ENCODE measurements at regions not wholly inside any gene's neighbourhood (a gene's known extent, or its start where the extent isn't known, plus 50 kb on each side); places are given as distances from the start of the nearest gene placed in this dataset.

DNA sequence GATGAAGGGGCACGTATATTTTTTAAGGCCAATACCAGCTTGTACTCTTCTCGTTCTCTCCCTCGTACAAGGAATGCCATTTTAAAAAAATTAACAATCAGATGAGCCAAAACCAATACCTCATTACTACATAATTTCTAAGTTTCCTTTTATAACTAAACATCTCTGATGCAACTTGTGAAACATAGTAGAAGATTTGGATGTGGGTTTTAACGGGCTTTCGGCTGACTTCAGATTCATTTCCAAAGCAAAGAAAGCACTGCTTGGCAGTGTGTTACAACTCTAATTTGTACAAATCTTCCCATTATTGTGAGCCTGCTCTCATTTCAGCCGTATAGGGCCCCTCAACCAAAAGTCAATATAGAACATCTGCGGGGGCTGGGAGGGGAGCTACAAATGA is 99.1 kb upstream of the TMCC3 start:
- no peak for DNase-seq (ENCODE audit: low spot score)

DNA sequence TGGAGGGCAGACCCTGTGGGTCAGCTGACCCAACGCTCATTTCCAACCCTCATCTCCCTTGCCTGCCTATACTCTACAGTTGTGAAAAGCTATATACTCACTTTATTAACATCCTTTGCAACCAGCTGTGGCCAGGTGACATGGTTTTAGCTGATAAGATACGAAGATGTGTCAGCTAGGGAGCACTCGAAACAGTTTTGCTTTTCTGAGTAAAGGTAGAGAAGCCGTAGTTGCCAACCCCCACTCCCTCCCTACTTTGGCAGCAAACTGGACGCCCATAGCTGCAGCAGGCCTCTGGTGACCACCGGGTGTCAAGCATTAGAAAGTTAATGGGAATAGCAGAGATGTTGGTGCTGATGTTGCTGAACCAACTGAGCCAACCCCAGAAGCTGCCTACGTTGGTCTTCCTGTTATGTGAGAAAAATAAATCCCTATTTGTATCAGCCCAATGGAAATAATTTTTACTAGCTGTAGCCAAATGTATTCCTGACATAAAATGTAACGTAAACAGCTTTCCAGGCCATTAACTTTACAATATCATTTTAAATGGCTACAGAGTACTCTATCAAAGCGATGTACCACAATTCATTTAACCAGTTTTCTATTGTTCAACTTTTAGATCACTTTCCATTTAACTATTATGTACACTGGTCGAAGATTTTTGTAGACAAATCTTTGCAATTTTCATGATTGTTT is 98.5 kb upstream of the TMCC3 start:
- no peak for DNase-seq (ENCODE audit: low spot score)

DNA sequence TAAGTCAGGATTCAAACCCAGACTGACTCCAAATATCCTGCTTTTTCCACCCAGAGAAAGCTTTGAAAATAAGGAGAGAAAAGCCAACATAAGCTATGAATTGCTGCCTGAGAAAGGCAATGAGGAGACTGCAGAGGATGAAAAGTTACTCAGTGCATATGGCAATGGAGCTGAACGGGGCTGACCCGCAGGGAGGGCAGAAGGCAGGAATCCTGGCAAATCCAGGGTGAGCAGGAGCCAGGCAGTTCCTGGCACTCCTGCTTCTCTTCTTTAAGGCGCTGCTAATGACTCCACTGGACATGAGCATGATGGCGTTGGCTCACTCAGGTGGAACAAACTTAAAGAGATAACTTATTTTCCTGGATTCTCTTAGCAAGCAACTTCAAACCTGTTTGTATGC is 95.2 kb upstream of the TMCC3 start:
- DNase-seq (ENCODE audit: low spot score), result no peak

DNA sequence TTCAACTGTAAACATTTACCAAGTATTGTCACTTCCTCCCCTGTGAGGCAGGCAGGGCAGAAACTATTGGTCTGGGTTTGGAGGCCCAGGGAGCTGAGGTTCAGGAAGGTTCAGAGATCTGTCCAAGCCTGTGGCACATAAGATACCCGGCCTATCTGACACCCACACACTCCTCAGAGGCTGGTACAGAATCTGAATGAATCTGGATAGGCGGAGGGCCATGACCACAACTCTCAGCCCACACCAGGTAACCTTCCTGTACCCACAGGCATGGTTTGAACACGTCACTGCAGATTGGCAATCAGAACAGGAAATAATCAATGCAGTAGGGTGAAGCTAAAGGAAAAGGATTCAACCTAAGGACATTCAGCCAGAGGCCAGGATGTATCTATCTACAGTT is 92.8 kb upstream of the TMCC3 start:
- no peak for DNase-seq (ENCODE audit: low spot score)

DNA sequence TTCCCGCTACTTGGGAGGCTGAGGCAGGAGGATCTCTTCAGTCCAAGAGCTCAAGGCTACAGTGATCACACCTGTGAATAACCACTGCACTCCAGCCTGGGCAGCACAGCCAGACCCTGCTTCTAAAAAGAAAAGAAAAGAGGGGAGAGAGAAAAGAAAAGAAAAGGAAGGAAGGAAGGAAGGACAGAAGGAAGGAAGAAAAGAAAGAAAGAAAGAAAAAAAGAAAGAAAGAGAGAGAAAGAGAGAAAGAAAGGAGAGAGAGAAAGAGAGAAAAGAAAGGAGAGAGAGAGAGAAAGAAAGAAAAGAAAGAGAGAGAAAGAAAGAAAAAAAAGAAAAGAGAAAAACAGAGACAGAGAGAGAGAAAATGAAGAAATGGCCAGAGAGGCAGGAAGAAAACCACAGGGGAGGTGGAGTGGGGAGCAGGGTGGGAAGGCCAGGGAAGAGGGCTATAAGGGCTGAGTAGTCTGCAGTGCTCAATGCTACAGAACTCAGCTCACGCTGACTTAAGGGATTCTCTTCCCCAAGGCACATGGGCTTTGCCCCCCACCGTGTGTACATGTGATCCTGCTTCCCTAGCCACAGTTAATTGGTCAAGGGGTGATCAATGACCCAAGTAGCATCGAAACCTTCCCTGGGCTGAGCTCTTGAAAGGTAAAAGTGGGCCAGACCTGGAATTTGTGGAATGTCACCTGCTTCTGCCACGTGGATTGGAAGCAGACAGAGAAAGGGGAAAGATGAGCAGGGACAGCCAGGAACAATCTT is 90.4 kb upstream of the TMCC3 start:
- DNase-seq (ENCODE audit: low spot score), result peak; percentile 6

DNA sequence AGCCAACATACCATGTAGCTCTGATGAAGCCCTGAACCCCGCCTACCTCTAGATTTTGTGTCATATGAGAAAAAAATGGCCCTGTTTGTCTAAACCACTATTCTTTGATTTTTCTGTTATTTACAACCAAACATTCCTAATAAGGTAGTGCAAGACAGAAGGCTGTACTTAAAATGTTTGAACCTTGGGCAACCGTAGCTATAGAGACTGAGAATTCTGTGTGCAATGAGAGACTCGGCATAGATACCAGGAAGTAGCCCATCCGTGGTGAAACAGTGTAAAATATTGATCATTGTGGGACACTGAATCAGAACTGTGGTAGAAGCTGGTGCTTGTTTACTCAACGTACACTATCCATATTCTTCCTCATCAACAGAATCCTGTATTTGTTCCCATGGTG is 86.5 kb upstream of the TMCC3 start:
- no peak for DNase-seq (ENCODE audit: low spot score)

DNA sequence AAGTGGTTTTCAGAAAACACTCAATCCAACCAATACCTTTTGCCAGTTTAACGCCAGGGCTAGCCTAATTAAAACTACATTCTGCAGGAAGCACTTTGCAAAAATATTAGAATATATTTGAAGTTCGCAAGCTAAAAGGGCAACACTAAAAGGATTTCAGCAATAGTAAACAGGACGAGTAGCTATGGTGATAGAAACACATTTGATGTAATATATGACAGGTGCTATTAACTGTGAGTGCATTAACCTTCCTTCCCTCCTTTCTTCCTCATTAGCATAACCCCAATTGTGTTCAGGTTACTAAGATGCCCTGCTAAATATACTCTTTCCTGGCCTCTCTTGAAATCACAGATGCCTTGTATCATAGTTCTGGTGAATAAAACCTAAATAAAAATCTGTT is 85.6 kb upstream of the TMCC3 start:
- no peak for DNase-seq (ENCODE audit: low spot score)

DNA sequence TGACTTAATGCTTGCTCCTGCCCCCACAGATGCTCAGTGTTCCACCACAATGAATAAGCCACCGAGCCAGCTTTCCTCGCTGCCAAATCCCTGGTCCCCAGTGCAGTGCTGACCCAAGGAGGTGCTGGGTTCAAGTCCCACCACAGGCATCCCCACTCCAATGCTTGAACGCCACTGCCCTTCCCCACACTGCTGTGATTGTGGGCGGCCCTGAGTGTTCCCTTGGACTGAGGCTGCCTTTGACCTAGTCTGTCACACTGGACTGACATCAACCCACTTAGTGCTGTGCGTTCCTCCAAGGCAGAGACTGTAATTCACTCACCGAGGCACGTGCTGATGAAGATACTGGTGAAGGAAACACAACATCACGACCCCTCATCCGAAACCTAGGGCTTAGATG is 83.4 kb upstream of the TMCC3 start:
- no peak for DNase-seq (ENCODE audit: low spot score)

DNA sequence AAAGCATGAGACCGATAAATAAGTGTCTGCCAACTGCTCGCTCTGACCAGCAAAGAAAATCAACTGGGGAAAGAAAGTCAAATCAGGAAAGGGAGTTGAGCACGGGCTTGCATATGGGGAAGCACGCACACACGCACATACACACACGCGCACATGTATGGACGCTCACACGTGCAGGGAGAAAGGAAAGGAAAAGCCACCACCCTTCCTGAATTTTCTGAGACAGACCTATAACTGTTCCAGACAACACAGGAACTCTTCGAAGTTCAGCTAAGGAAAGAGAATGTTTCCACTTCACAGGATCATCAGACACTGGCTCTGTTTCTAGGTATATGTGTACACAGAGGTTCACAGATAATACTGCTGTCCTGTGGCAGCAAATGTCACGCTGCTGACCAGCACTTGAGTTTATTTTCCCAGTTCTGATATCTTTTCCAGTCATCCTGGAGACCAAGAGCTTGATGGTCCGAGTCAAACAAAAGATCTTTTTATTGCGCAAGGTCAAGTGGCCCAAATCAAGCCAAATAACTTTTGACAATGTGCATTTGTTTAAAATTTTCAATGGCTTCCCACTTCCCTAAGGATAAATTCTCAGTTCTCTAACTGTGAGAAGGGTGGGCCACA is 82.1 kb upstream of the TMCC3 start:
- DNase-seq (ENCODE audit: low spot score), result no peak

DNA sequence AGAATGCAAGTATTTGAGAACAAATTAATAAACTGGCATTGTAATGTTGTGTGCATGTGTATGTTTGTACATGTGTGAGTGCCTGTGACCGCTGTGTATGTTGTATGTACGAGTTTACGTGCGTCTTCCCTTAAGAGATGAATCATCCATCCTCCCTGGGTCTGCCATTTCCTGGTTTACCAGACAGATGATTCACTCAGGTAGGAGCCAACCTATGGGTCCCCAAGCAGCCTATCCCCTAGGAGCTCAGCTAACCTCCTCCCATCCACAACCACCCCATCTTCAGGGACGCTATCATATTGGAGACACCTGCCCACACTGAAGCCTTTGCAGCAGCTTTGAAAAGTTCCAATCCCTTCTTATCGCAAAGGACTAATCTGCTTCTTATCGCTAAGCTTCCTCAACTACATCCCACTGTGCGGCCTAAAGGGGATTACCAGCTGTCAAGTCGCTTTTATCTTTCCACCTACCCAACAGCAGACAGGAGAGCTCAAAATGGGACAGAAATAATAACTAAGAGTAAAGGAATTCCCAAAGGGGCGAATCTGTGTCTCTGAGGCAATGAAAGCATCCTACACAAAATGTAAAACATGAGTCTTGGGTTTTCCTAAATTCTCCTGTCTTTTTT is 81.5 kb upstream of the TMCC3 start:
- peak; percentile 44 for DNase-seq (ENCODE audit: low spot score)

DNA sequence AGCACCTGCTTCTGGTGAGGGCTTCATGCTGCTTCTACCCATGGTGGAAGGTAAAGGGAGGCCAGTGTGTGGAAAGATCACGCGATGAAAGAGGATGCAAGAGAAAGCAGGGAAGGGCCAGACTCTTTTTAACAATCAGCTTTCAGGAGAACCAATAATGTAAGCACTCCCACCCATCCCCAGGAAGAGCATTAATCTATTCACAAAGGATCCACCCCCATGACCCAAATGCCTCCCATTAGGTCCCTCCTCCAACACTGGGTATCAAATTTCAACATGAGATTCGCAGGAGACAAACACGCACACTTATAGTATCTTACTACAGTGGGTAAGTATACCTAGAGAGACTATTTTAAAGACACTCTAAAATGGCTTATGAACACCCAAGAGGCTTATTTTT is 80.5 kb upstream of the TMCC3 start:
- no peak for DNase-seq (ENCODE audit: low spot score)

DNA sequence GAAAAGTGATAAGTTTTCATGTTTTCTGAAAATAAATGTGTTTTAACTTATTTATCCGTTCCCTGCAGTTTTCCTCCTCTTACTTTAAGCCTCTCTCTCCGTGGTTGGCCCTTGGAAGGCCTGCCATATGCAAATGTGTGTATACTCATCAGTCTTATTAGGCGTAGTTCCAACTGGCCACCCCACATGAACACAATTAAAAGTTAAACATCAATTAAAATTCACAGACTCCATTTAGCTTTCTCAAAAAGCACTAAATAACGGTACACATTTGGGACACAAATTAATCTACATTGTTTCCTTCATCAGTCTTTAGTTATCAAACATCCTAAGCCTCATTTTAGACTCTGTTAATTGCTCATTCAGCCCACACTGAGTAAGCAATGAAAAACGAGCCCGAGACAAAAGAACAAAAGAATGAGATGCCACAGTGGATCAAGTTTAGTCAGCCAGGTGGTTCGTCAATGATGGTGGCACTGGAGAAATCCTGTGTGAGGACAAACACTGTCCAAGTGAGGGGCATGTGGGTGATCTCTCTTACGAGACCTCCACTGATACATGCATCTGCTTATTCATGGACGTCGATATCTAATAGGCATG is 76.0 kb upstream of the TMCC3 start:
- DNase-seq (ENCODE audit: low spot score), result no peak

DNA sequence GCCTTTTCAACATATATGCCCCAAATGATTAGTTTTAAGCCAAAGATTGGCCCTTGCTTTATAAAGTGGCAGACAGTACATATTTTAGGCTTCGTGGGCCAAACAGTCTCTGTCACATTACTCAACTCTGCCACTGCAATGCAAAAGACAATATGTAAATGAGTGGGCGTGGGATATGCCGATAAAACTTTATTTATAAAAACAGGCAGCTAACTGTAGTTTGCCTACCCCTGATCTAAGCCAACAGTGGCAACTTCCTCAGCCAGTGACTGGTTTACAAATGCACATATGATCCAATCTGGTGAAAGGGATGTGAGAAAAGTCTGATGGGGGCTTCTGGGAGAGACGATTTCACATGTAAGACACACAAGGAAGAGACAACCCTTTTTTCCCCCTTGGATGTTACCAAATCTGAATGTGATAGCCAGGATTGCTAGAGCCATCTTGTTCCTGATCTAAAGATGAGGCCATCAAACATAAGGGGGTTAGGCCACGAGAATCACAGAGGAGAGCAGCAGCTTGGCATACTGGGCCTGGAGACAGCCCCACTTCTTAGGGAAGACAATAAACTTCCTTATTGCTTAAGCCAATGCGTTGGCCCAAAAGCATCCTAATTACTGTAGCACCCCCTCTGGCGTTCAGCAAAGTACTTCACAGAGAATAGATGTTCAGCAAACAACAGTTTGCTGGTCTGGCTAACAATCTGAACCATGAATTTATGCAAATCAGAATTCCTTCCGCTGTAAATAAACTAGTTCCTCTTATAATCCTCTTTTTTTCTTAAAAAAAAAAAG is 75.2 kb upstream of the TMCC3 start:
- DNase-seq (ENCODE audit: low spot score), result no peak

DNA sequence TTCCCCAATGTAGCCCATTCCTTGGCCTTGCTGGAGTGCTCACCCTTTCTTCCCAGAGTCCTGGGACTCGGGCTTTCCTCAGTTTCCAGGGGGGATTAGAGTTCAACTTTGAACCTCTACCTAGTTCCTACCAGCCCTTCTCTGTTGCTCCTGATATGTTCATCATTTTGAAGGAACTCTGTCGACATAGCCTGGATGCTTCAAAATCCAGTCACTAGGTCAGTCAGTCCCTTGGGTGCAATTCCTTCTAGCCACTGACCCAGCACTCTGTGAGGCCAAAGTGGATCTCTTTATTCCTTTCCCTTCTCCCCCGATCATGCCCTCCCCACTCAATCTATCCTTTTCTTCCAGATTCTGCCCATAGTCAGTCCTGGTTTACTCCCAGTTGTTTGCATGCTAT is 72.3 kb upstream of the TMCC3 start:
- peak; percentile 26 for DNase-seq (ENCODE audit: low spot score)

DNA sequence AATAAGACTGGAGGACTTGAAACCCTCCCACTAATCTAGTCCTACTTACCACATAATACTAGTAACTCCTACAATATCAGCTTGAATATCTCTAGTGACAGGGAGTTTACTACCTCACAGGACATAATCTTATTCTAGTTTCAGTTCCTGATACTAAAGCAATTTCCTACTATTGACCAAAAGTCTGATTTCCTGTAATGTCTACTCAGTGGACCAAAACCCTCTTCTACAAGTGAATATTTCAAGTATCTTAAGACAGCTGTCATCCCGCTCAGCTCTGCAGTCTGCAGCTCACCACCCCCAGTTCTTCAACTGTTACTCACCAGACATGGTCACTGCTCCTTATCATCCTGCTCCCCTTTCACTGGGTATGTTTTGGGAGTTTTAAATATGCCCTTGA is 70.8 kb upstream of the TMCC3 start:
- DNase-seq (ENCODE audit: low spot score), result peak; percentile 61

DNA sequence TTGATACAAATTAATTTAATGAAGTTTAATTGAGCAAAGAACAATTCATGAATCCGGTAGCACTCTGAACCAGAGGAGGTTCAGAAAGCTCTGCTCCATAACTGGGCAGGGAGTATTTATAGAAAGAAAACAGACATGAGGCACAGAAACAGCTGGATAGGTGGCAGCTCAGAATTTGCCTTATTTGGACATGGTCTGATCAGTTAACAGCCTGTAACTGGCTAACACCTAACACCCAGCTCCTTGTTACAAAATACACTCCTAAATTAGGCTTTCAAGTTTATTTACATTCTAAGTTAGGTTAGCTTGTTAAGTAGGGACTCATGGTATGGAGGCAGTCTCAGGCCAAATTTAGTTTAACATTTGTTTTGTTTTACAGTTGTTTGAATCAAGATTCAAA is 67.8 kb upstream of the TMCC3 start:
- DNase-seq (ENCODE audit: low spot score), result no peak

DNA sequence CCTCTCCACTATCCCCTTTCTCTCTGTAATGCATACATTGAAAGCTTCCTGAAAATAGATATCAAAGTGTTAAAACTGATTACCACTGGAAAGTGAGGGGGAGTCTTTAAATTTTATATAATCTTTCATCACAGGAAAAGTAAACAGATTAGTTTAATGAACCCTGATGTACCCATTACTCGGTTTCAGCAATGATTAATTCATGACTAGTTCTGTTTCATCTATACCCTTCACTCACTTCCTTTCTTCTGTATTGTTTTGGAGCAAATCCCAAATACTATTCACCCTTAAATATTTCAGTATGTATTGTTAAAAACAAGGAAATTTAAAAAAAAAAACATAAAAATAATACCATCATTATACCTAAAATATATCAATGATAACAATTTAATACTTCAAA is 67.3 kb upstream of the TMCC3 start:
- peak; percentile 35 for DNase-seq (ENCODE audit: low spot score)

DNA sequence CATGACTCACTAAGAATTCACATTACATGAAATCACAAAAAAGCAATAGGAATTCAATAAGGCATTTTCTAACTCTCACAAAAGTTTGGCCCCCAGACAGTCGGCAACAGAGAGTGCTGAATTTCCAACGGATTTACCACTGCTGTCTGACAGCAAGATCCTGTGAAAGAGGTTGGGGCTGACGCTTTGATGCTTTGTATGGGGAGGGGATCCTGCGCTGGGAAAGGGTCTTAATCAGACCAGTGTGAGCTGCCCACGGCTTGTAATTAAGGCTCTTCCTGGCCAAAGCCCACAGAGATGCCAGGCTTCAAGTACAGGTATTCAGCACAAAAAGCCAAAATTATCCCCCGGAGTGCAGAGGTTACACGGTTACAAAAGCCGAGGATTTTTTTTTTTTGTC is 66.8 kb upstream of the TMCC3 start:
- DNase-seq (ENCODE audit: low spot score), result no peak

DNA sequence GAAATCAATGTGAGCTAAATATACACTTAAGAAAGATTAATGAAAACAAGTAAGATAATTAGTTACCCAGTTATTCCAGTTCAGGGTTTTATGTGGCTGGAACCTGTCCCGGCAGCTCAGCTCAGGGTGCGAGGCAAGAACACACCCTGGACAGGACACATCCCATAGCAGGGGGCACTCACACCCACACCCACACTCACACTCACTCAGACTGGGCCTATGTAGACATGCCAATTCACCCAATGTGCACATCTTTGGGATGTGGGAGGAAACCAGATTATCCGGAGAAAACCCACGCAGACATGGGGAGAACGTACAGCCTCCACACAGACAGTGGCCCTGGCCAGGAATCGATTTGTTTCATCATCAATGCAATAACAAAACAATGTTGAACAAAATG is 66.0 kb upstream of the TMCC3 start:
- DNase-seq (ENCODE audit: low spot score), result no peak

DNA sequence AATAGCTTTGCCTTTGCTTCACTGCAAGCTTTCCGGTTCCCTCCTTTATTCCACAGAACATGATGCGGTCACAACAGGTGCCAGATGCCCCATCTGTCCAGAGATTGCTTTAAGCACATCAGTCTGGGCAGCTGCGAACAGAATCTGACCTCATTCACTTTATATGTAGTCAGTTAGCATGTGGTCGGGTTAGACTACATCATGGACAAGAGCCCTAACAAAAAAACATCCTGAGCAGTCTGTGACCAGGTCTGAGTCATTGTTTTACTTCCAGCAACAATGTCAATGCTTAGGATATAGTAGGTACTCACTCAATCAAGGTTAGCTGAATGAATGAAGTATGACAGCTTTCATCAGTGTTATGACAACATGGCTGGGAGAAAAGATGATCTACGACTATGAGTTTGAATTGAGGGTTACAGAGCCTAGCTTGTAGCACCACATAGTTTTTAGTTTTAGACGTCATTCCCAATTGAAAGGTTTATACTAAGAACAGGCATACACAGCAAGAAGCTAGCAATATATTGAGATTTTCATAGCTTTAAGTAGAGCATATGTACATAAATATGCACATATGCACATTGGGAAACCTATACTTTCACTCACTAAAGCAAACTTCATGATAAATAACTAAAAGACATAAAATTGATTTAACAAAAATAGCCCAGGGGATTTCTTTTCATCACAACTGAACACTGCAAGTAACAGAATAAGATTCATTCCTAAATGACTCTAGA is 64.2 kb upstream of the TMCC3 start:
- peak; percentile 85 for DNase-seq (ENCODE audit: low spot score)

All from kidney tubule cell (primary cell).